GM12892 (cell line): ENCODE measurements at regions not wholly inside any gene's neighbourhood (a gene's known extent, or its start where the extent isn't known, plus 50 kb on each side); places are given as distances from the start of the nearest gene placed in this dataset.

Experiments
- DNase-seq: peaks from one replicate; pipeline ENCODE4 v3.0.0; 2011; ENCODE audit not compliant: insufficient read length
- FAIRE-seq: peaks from 2 replicates; lab custom pipeline; 2011; peaks lifted over from hg19 to GRCh38; lab: Jason Lieb, UNC
- POLR2A ChIP-seq: IDR thresholded peaks from 2 replicates; pipeline ENCODE4 v1.6.1; 2011; ENCODE audit warnings: low read depth, low read length, control low read depth
- POLR2AphosphoS5 ChIP-seq: IDR thresholded peaks from 2 replicates; pipeline ENCODE4 v1.6.1; 2011; ENCODE audit warnings: low read depth, low read length, control low read depth
- TAF1 ChIP-seq: IDR thresholded peaks from 2 replicates; pipeline ENCODE4 v1.6.1; 2011; ENCODE audit warnings: low read depth, mild to moderate bottlenecking, control low read depth, low read length, borderline replicate concordance

DNA sequence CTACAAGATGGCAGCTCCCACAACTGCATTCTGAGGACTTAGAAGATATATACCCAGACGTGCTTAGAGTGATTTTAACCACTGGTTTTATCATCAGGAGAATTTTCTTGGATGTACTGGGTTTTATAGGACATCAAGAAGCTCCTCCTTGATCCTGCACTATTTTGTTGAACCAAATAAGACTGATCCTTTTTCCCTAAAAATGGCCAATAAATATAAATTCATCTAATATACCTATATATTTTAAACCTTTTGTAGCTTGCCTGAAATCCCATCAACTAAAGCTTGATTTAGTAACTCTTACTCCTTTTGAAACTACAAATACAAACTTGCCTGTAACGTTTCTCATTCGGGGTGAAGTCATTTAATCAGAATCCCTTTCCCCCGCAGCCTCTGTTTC, 849.4 kb upstream of the ADAMTS5 start:
- DNase-seq: no peak
- TF ChIP-seq TAF1 (no peak), POLR2AphosphoS5 (no peak), POLR2A (no peak)
- no peak for FAIRE-seq

DNA sequence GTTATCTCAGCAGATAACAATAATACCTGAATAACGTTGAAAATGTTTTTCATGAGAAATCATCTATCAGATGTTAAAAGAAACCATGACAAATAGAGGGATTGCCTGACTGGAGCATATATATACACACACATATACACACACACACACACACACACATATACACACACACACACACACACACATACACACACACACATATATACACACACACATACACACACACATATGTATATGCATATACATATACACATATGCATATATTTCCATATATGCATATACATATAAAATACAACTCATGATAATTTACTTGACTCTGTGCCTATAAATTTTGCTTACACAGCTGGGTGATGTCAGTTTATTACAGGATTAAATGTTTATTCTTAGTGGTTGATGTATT, 847.3 kb upstream of the ADAMTS5 start:
- FAIRE-seq (no peak), DNase-seq (no peak)

DNA sequence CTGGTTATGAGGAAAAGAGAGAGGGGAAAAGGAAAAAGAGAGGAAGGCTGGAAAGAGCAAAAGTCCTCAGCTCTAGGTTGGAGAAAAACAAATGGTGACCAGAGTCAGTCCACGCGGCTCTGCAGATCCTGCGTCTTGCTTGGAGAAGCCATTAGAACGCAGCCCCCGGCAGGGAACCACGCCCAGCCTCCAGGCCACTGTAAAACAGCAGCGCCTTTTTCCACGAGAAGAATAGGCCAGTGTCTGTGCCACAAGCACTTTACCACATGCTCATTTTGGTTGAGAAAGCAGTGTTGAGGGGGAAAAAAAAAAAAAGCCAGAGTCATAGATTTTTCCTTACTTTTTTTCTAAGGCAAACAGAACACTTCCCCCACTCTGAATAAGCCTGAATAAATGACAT, 846.9 kb upstream of the ADAMTS5 start:
- TF ChIP-seq POLR2AphosphoS5 (no peak), TAF1 (no peak), POLR2A (no peak)
- no peak for FAIRE-seq
- no peak for DNase-seq

More for the DNA sequence above, 847.3 kb upstream of the ADAMTS5 start:
- TF ChIP-seq POLR2A (no peak), TAF1 (no peak), POLR2AphosphoS5 (no peak)

DNA sequence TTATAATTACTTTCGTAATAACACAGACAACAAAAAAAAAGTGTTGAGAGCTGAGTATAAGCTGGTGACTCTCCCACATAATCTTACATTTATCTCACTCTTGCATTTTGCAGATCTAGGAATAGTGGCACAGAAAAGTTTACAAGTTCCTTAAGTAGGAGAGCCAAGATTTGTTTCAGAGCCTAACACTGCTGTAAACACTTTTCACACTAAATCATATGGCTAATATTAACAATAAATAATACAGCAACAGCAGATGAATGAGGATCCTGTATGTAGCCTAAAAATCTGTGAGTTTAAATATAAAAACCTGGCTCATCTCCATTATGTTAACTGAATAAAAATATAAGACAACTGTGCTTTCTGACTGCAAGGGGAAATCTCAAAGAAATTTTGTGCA, 846.5 kb upstream of the ADAMTS5 start:
- TF ChIP-seq TAF1: no peak
- no peak for TF ChIP-seq POLR2A
- TF ChIP-seq POLR2AphosphoS5: no peak

DNA sequence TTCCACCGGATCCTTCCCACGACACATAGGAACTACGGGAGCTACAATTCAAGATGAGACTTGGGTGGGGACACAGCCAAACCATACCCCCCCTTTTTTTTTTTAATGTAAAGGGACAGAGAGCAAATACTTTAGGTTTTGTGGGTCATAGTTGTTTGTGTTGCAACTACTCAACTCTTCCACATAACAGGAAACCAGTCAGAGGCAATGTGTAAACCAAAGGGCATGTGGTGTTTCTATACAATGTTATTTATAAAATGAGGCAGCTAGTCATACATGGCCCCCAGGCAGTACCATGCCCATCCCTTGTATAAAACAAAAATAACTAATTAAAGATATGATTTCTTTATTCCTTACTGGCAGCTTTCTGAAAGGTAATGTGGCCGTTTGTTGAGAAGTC, 845.4 kb upstream of the ADAMTS5 start:
- FAIRE-seq (no peak), DNase-seq (no peak)
- TF ChIP-seq POLR2AphosphoS5: no peak
- no peak for TF ChIP-seq TAF1
- no peak for TF ChIP-seq POLR2A

More for the DNA sequence above, 846.5 kb upstream of the ADAMTS5 start:
- no peak for FAIRE-seq
- no peak for DNase-seq

DNA sequence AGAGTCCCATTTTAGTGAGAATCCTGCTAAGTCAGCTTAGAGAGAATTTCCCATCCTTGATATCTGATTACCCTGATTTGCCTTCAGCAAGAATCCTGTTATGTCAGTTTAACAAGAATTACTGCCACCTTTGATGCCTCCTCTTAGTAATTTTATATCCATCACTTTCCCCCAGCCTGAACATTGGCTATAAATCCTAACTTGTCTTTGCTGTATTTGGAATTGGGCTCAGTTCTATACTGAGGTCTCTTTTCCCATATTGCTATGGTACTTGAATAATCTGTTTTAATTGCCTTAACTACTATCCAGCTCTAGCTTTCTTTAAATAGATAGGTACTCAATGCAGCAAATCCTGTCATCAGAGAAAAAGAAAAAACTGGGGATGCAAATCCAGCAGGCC, 842.0 kb upstream of the ADAMTS5 start:
- no peak for TF ChIP-seq TAF1
- DNase-seq (no peak), FAIRE-seq (no peak)

DNA sequence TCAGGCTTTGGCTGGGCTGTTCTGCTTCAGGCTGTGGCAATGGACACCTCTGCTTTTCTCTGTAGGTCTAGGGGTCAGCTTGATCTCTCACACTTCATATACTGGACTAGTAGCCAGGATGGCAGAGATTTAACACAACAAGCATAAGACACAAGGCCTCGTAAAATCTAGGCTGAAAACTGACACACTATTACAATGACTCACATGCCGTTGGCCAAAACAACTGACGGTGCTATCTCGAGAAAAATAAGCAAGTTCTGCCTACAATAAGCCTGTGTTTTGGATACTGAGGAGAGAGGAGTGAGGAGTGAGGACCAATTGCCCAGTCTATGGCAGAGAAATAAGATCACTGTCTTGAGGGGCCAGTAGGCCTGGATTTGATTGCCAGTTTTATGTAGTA, 840.7 kb upstream of the ADAMTS5 start:
- FAIRE-seq (no peak), DNase-seq (no peak)
- no peak for TF ChIP-seq TAF1
- TF ChIP-seq POLR2A: no peak
- no peak for TF ChIP-seq POLR2AphosphoS5

- DNase-seq (no peak), FAIRE-seq (no peak)
- TF ChIP-seq POLR2AphosphoS5: no peak
- TF ChIP-seq POLR2A: no peak
- no peak for TF ChIP-seq TAF1
Observed at GRCh38 chr21:27806281-27806680, 839.4 kb upstream of the ADAMTS5 start.

- no peak for TF ChIP-seq POLR2AphosphoS5
- no peak for TF ChIP-seq POLR2A
- no peak for TF ChIP-seq TAF1
- FAIRE-seq (no peak), DNase-seq (no peak)
Observed at GRCh38 chr21:27805696-27806095, 838.8 kb upstream of the ADAMTS5 start.

DNA sequence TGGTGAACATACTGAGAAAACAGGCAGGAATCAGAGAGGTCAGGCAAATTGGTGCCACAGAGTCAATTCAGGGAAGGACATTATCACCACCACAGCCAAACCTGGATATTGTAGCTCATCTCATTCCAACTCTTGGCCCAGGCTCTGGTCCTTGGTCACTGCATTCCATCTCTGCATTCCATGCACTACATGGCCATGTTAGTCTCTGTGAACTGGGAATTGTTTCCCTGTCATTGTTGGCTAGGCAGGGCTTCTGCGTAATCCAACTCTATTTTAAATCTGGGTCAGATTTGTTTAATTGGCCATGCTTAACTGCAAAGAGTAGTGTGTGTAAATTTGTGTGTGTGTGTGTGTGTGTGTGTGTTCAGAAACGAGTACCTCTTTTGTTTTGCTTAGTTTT, 837.6 kb upstream of the ADAMTS5 start:
- no peak for TF ChIP-seq TAF1
- TF ChIP-seq POLR2AphosphoS5: no peak
- no peak for TF ChIP-seq POLR2A
- no peak for DNase-seq
- FAIRE-seq: no peak

DNA sequence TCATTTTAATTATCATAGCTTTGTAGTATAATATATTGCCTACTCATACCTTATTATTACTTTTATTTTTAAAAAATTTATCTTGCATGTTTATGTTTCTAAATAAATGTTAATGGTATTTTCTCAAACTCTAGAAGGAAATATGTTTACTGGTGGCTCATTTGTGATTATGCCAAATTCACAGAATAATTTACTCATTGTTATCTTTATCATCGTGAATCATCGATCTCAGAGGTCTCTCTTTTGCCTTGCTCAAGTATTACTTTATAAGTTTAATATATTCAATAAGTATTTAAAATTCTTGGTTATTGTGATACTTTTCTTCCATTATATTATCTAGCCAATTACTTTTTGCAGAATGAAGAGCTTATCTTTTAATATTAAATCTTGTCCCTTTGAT, 836.7 kb upstream of the ADAMTS5 start:
- FAIRE-seq (no peak), DNase-seq (no peak)
- no peak for TF ChIP-seq POLR2AphosphoS5
- TF ChIP-seq POLR2A: no peak
- no peak for TF ChIP-seq TAF1

DNA sequence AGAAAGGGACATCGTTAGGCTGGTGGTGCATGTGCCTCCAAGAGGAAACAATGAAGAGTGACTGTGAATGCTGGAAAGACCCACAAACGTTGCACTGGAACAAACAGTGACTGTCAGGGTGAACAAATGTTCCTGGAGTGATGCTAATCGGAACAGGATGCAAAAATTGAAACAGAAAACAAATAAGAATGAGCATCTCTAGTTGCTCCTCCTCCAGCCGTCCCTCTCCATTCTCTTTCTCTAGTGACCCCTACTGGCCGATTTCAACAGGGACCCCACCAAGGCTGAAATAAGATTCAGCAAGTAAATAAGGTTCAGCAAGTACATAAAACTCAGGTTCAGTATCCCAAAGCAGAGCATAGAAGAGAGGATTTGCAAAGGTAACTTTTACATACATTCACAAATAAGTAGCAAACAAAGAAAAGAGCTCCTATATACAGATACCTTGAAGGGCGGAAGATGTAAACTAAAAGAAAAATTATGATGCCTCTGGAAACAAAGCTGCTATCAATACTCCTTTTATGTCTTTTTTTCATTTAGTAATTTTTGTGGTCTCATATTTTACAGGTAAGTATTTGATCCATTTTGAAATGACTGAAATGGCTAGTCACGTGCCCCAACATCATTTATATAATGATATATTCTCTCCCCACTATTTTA, 836.1 kb upstream of the ADAMTS5 start:
- no peak for FAIRE-seq
- no peak for DNase-seq
- no peak for TF ChIP-seq POLR2A

GRCh38 chr21:27799861-27800260, 833.0 kb upstream of the ADAMTS5 start:
- DNase-seq (no peak), FAIRE-seq (no peak)
- TF ChIP-seq TAF1 (no peak), POLR2A (no peak), POLR2AphosphoS5 (no peak)

GRCh38 chr21:27796106-27796505, 829.2 kb upstream of the ADAMTS5 start:
- no peak for FAIRE-seq
- TF ChIP-seq POLR2AphosphoS5 (no peak), POLR2A (no peak)
- DNase-seq: no peak
